Forelimb muscle (tissue), 1 donor: ENCODE measurements at regions not wholly inside any gene's neighbourhood (a gene's known extent, or its start where the extent isn't known, plus 50 kb on each side); places are given as distances from the start of the nearest gene placed in this dataset.
"Not testable (repeated sequence)": the region's sequence is repeated elsewhere in the genome, so short reads cannot be mapped to it uniquely, and the experiment has no call there.

ENCODE experiments used
- DNase-seq: peaks from one replicate; pipeline ENCODE4 v3.0.0-alpha.2; 2013; ENCODE audit warnings: low read depth

DNA sequence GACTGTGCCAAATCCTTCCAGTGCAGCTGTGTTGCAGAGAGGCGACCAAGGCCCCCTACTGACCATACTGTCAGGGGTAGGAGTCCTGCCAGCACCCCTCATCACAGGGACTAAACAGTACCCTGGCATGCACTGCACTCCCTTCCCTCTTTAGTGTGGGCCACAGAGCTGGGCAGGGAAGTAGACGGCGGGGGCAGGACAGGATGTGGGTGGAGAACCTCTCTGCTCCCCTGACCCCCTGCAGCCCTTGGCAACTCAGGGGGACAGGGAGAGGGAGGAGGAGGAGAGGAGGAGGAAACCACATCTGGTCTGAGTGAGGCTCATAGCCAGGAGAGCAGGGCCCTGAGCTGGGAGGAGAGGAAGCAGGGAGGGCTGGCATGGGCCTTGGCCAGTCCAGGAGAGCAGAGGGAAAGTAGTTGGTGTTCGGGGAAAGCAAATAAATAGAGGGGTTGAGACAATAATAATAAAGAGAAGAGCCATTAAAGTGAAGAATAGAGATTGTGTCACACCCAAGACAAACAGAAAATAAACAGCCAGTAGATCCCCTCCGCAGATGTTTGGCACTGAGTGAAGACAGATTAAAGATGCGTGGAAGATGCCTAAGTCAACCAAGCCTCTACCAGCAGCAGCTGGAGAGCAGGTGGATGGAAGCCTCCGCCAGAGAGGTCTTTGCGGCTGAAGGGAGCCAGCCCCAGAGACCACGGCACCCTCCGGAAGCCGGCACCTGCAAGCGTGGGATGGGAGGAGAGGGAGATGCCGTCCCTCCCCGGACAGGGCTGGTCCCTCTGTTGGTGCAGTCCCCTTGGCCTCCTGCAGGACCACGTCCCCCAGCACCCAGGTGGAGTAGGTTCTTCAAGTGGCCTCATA, 61.5 kb downstream of the RPUSD4 start:
- no peak for DNase-seq

DNA sequence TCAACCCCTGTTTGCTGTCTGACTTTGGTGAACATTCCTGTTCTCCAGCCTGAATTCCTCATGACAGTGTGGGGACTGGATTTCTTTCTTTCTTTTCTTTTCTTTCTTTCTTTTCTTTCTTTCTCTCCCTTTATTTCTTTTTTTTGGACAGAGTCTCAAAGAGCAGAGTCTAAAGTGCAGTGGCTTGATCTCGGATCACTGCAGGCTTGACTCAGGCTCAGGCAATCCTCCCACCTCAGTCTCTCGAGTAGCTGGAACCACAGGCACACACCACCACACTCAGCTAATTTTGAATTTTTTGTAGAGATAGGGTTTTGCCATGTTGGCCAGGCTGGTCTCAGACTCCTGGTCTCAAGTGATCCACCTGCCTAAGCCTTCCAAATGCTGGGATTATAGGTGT, 63.1 kb downstream of the RPUSD4 start:
- no peak for DNase-seq

DNA sequence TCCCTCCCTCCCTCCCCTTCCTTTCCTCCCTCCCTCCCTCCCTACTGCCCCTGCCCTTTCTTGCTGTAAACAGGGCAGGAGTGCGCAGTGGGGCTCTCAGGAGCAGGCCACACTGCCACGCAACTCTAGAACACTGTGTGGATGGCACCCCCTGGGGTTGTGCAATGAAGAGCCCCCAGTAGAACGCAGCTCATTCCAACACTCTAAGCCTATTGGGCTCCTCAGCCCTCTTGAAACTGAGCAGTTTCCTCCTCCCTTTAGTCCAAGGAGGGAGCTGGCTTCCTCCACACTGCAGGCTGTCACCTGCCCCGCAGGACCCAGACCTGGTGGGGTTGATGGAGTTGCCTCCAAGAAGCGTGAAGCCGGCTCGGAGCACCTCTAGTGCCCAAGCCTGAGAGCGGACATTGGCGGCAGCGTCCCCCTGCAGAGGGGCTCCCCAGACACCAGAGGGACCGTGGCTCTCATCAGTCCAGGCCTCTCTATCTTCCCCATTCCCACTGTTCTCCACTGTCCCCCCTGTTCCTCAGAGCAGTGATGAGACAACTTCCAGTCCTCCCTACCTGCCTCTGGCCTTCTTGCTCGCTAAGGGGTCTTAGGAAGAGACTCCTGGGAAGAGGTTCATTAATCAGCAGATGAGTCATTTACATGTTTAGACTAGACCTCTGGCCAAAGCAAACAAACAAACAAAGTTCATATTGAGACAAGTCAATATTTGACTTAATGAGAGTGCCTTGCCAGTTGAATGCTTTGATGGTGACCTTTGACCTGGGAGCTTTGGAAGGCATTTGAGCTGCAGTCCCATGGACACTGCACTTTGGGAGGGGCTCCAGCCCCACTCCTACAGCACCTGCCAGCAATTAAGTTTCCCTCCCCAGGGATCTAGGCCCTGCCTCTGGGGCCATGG, 64.0 kb downstream of the RPUSD4 start:
- no peak for DNase-seq

DNA sequence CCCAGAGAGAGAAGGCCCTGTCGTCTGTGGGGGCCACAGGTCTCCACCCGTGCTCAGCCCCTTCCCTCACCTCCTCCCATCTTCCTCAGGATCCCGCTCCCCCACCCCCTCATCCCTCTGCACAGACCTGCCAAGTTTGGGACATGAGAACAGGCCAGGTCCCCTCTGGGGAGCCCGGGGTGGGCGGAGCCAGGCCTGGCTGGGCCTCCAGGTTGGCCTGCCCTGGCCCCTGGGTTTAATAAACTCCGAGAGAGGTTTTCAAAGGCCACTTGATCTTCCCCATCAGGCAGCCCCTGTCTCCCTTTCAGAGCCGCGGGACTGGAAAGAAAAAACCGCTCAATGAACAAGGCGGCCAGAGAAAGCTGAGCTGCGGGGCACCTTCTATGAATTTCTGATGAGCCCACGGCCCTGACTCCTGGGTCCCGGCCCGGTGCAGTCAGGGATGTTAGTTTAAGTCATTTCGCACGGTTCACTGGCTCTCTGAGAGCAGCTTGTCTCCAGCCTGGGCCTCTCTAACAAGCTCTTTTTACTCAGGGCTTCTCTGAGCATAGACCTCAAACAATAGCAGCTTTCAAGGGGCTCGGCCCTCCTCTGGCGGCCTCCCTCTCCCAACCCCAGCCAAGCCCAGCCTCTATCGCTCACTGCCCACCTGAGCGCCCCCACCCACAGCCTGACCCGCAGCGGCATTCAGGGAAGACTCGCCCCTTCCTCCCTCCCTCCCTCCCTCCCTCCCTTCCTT, 64.8 kb downstream of the RPUSD4 start:
- no peak for DNase-seq

DNA sequence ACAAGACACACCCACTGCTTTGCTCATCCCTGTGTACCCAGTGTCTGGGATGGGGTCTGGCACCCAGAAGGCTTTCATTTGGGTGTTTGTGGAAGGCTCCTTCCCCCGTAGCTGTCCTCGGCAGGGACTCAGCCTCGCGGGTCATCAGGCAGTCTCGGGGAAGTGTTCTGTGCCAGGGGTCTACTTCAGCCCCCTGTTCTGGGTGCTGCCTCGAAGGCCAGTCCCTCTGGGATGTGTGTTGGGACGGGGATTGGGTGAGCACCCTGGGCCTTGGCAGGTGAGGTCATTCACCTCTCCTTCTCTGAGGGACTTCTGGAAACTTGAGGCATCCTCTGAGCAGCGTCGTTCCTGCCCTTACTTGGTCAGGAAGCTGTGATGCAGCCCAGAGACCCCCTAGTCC, 65.5 kb downstream of the RPUSD4 start:
- no peak for DNase-seq

DNA sequence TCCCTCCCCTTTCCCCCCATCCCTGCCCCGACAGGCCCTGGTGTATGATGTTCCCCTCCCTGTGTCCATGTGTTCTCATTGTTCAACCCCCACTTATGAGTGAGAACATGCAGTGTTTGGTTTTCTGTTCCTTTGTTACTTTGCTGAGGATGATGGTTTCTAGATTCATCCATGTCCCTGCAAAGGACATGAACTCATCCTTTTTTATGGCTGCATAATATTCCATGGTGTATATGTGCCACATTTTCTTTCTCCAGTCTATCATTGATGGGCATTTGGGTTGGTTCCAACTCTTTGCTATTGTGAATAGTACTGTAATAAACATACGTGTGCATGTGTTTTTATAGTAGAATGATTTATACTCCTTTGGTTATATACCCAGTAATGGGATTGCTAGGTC, 68.0 kb downstream of the RPUSD4 start:
- not testable (repeated sequence) for DNase-seq

DNA sequence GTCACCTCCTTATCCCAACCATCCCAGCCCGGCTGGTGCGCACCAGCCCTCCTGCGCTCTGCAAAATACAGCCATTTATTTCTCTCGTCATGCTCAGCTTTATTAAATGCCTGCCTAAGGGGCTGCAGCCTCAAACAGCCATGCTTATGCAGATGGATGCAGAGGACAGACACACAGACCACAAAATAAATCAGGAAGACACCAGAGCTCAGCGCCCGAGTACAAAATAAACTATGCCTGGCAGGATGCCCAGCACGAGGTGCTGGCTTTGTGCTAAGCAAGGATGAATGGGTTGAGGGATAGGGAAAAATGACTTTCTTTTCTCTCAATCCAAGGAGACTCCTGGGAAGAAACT, 70.5 kb downstream of the RPUSD4 start:
- no peak for DNase-seq

DNA sequence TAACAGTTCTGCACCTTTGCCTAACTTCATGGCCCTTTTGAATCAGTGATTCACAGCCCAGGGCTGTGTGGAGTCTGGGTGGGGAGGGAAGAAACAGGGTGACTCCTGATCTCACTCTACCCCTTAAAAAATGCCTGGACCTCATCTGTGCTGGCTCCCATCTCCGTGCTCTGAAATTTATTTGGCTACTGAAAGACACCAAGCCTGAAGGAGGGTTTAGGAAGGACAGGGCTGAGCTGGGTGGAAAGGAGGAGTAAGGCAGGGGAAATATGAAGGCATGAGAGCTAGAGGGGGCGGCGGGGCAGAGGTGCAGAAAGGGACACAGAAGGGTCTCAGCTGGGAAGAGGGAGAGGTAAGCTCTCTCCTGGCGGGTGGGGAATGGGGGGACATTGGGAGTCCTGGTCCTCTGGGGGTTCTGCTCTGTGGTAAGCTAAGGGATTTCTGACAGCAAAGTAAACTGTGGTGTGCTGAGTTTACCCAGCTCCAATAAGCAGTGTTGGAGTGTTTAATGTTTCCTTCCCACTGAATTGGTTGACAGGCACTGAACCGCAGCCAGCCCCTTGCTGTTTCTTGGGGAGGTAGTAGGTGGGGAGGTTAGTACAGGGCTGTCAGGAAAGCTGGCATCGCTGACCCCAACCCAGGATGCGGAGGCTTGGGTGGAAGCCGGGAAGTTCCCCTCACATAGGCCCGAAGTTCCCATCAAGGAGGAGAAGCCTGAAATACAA, 71.1 kb downstream of the RPUSD4 start:
- DNase-seq = no peak

DNA sequence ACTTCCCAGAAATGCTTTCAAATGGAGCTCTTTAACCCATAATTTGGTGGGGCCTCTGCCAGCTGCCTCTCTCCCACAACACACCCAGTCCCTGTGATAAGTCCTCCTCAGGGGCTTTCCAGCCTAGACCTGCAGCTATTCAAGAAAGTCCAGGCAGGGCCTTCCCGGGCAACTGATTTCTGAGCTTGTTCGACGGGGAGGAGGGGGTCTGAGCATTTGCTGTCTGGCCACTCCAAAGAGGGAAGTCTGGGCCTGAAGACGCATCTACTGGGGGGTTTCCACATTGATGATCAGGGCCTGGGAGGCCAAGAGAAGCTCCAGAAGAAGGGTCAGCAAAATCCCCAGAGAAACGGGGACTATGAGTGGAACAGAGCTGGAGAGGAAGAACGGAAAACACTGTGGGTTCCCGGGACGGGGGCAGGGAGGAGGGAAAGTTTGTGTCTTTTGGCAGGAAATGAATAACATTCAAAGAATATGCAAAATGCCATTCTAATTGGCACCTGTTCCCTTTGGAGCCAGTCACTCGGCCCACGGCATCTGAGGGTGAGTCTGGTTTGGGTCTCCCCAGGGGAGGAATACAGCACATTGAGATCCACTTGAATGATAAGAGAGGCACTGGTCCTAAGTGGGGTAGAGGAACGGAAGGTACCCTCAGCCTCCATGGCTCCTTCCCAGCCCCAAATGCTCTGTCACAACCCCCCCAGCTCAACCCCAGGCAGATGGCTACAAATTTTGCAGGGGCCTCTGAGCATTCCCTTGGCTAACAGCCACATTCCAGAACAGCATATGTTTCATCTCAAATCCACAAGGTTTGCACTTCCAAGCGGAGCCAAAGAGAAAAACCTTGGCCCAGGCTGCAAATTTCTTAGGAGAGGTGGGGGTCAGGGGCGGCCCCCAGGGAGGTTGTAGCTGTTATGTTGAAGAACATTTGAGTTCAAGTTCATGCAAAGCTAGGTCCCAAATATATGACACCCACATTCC, 72.0 kb downstream of the RPUSD4 start:
- DNase-seq = no peak

DNA sequence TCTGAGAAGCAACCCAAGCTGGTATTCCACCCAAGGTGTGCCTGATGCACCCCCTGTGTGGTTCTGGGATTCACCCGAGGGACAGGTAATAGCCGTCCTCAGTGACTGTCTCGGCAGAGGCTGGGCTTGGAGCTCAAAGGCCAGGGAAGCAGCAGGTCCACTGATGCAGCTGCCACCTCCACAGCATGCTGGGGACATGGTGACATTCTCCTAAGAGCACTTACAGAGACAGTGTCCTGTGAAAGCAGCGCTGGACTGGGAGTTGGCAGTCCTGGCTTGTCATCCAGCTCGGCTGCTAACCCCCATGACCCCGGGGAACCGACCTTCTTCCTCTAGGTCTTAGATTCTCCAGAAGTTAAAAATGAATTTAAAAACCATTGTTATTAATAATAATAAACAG, 72.8 kb downstream of the RPUSD4 start:
- DNase-seq = no peak

DNA sequence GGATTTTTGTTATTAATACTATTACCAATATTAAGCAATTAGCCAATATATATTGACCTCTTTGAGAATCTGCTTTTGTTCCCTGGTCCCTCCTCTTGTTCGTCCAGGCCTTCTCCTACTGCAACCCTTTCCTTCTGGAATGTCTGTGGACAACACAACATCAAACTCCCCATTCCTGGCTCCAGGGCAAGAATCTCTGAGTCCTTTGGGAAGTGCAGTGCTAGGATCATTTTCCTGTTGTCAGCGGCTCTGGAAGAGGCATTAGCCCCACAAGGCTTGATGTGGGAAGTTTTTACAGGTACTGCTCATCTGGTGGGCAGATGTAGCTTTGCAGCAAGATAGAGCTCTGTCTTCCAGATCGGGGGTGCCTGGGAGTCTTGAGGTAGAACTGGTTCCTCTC, 74.3 kb downstream of the RPUSD4 start:
- DNase-seq = no peak

DNA sequence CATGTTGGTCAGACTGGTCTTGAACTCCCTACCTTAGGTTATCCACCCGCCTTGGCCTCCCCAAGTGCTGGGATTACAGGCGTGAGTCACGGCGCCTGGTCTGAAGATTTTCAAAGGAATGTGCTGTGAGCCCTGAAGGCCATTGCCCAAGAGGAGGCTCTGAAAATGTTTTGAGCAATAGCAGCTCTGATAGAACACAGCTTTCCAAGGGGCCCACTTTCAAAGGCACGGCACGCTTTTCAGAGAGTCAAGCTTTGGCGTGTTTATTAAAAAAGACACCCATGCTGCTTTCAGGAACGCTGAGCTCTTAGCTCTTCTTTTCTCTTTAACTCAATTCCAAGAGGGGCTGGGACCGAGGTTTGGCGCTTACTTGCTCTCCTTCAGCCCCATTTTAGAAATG, 73.8 kb upstream of the CDON start:
- DNase-seq = no peak

DNA sequence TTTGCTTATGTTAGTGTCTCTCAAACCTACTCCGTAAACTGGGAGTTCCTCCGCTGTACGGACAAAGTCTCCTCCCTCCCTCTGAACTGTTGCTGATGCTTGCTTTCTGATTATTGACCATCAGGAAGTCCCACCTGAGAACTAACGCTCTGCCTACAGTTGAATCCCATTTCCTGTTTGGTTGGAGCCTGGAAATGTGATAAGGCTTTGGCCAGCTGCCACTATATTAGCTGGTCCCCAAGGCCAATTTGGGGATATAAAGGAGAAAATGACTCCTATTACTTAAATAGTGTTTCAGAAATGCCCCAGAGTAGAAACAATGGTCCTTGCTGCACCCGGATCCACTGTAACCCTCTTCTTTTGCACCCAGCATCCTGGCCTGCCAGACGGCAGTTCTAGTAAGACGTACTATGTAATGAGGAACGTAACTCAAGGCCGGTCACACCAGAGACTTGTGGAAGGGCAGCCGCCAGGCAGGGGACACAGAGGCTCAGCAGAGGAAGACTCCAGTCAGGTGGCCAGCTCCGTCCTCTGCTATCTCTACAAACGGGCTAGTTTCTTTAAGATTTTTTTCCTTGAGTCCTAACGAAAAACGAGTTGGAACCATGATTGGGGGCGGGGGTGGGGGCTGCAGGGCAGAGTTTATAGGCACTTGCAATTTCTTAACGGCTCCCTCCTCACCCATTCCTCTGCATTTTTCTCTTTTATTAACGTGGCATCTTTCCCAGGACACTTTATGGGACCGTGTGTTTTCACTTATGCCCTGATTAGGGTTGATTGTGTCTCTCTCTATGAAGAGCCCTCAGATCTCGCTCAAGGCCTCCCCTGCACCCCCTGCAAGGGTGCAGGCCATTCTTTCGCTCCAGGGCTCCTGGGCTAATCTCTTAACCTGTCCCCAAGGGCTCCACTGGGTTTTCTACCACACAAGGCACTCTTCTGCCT, 72.8 kb upstream of the CDON start:
- DNase-seq = no peak

DNA sequence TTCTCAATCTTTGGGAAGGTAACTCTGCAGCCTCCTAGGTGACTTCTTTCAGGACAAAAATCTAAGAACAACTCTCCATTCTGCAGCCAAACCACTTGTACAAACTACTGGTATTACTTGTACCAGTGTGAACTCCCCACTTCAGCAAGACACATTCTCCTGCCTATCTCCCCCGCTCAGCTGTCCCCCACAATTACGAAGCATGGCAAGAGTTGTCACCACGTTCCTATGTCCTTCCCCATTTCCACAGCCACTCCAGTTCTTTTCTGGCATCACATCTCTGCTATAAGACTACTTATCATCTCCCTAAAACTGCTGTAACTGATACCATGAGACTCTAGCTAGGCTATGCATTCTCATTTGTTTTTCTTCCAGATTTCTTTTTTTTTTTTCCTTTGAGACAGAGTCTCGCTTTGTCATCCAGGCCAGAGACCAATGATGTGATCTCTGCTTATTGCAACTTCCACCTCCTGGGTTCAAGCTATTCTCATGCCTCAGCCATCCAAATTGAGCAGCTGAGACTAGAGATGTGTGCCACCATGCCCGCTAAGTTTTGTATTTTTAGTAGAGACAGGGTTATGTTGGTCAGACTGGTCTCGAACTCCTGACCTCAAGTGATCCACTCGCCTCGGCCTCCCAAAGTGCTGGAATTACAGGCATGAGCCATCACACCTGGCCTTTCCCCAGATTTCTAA, 71.9 kb upstream of the CDON start:
- no peak for DNase-seq

DNA sequence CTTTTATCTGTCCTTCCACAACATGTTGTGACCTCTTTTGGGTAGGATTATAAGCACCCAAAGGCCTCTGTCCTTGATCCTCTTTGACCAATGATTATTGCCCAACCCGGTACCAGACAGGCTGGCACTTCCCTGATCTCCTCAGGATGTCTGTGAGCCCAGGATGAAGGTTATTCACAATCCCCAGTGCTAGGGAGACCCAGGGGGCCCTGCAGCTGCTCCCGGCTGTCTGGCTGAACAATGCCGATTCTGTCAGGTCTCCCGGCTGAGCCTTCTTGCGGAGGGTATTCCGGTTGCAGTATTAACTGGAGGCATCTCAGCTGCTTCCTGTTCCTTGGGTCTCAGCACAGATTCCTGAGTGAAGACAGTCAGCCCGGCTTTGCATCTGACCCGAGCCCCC, 71.2 kb upstream of the CDON start:
- no peak for DNase-seq

DNA sequence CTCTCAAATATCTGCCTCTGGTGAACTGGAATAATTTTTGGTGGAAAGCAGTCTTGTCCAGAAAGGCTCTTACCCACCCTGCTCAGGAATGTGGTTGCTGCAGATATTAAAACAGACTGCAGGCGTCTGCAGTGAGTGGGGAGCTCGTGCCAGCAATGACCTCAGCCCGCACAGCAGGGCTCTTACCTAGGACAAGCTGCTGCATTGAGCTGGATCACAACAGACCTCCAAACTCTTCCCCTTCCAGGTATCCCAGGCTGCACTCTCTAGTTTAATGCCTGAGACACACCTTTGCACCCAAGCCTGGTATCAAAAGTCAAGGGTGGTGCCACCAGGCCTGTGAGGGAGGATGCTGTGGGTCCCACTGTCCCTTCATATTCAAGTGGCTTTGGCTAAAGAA, 69.7 kb upstream of the CDON start:
- no peak for DNase-seq

DNA sequence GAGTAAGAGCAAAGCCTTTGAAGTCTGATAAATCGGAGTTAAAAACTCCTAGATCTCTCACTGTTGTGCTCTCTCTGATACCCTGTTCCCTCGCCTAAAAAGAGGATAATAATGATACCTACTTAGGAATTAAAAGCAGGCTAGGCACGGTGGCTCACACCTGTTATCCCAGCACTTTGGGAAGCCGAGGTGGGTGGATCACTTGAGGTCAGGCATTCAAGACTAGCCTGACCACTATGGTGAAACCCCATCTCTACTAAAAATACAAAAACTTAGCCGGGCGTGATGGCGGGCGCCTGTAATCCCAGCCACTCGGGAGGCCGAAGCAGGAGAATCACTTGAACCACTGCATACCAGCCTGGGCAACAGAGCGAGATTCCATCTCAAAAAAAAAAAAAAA, 68.1 kb upstream of the CDON start:
- not testable (repeated sequence) for DNase-seq
